NT2/D1 (cell line): ENCODE measurements at regions not wholly inside any gene's neighbourhood (a gene's known extent, or its start where the extent isn't known, plus 50 kb on each side); places are given as distances from the start of the nearest gene placed in this dataset.

Source experiments
- DNase-seq: peaks from one replicate; pipeline ENCODE4 v3.0.0-alpha.2; 2011; ENCODE audit warnings: low read depth, low spot score
- H3K27me3 ChIP-seq: 2 replicates; pipeline ENCODE4 v1.6.0; 2011; ENCODE audit warnings: mild to moderate bottlenecking; ENCODE audit not compliant: insufficient read length, insufficient read depth
- H3K36me3 ChIP-seq: 2 replicates; pipeline ENCODE4 v1.6.1; 2011; ENCODE audit warnings: mild to moderate bottlenecking, low read length, mixed read lengths; ENCODE audit not compliant: insufficient read depth, insufficient read length
- H3K4me1 ChIP-seq: 2 replicates; pipeline ENCODE4 v1.5.1; 2011; ENCODE audit not compliant: insufficient read depth, insufficient read length
- H3K4me3 ChIP-seq: 2 replicates; pipeline ENCODE4 v1.5.1; 2011; ENCODE audit warnings: low read depth; ENCODE audit not compliant: insufficient read length
- H3K9ac ChIP-seq: 2 replicates; pipeline ENCODE4 v1.6.0; 2011; ENCODE audit warnings: low read depth; ENCODE audit not compliant: insufficient read length
- H3K9me3 ChIP-seq: 2 replicates; pipeline ENCODE4 v1.5.1; 2011; ENCODE audit warnings: mild to moderate bottlenecking, low read length; ENCODE audit not compliant: insufficient read depth
- SUZ12 ChIP-seq: IDR thresholded peaks from 2 replicates; pipeline ENCODE4 v1.6.1; 2011; ENCODE audit not compliant: insufficient read length, insufficient read depth; ENCODE audit errors: extremely low read depth
- YY1 ChIP-seq: IDR thresholded peaks from 2 replicates; pipeline ENCODE4 v1.6.1; 2011; ENCODE audit not compliant: insufficient read length, insufficient read depth
- ZNF274 ChIP-seq: IDR thresholded peaks from 2 replicates; pipeline ENCODE4 v1.6.1; 2011; ENCODE audit warnings: mild to moderate bottlenecking, low read depth, low read length

GRCh38 chr10:4099202-4099601, 314.2 kb upstream of the KLF6 start:
- TF ChIP-seq SUZ12 (no peak), ZNF274 (no peak), YY1 (no peak)
- Histone ChIP-seq H3K4me3 (no peak overlapping the region), H3K9me3 (no peaks in the 10 kb centered on the region), H3K4me1 (no peaks in the 10 kb centered on the region), H3K27me3 (no peaks in the 10 kb centered on the region), H3K36me3 (no peaks in the 10 kb centered on the region), H3K9ac (no peak overlapping the region)
- DNase-seq, result no peak

DNA sequence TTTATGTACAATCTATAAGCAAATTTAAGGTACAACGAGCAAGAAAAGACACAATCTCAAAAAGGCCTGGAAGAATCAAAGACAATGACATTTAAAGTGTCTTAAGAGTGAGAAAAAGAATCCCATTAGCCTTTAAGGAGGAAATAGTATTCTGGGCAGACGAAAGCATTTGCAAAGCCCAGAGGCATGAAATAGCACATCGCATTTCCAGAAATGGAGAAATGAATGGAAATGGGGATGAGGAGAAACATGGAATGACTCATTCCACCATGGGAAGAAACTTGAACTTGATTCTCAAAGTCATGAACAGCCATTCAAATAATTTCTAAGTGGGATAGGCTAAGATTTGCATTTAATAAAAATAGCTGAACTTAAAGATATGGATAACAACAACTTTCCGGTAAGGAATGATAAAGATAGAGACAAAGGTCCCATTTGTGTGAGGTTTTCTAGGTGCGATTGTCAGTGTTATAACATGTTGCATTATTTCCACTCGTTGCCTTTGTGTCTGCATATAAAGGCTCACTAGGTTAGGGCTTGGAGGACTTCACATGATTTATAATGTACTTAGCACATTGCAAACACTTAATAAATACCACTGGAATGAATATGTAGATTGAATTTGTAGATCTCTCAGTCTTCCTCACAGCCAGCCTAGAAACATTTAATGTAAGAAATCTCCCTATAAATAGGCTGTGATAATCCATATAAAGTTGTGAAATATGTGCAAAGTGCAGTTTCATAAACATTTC, 310.3 kb upstream of the KLF6 start:
- TF ChIP-seq YY1 (no peak), SUZ12 (no peak), ZNF274 (no peak)

DNA sequence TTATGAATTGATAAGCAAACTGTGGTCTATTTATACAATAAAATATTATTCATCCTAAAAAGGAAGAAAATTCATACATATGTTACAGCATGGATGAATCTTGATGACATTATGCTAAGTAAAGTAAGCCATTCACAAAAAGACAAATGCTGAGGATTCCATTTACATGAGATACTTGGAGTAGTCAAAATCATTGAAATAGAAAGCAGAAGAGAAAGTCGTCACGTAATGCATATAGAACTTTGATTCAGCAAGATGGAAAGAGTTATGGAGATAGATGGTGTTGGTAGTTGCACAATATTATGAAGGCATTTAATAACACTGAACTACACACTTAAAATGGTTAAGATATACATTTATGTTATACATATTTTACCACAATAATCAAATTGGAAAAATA, 309.7 kb upstream of the KLF6 start:
- Histone ChIP-seq H3K9ac (no peak overlapping the region), H3K4me3 (no peak overlapping the region), H3K27me3 (no peaks in the 10 kb centered on the region), H3K9me3 (no peaks in the 10 kb centered on the region), H3K36me3 (no peaks in the 10 kb centered on the region), H3K4me1 (no peaks in the 10 kb centered on the region)
- no peak for DNase-seq
- no peak for TF ChIP-seq SUZ12
- TF ChIP-seq YY1, result no peak
- TF ChIP-seq ZNF274, result no peak

More for the DNA sequence above, 310.3 kb upstream of the KLF6 start:
- Histone ChIP-seq H3K36me3 (no peaks in the 10 kb centered on the region), H3K9ac (no peak overlapping the region), H3K4me3 (no peak overlapping the region), H3K4me1 (no peaks in the 10 kb centered on the region), H3K27me3 (no peaks in the 10 kb centered on the region), H3K9me3 (no peaks in the 10 kb centered on the region)
- DNase-seq, result no peak

DNA sequence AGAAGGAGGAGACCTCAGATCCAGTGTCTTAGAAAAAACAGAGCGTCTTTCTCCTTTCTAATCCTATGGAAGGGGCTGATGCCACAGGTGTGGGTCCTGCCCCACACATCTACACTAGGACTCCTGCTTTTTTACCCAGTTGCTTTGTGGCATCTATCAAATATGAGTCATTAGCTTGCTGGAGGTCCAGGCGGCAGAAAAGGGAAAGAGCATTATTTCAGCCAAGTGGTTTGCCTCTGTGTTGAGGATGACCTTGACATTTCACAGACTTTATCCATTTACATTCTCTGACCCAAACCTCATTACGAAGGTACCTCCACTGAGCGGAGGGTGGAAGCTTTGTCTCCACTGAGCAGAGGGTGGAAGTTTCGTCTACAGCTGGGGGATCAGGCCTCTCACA, 308.4 kb upstream of the KLF6 start:
- TF ChIP-seq YY1 (no peak), ZNF274 (no peak), SUZ12 (no peak)
- Histone ChIP-seq H3K27me3 (no peaks in the 10 kb centered on the region), H3K4me1 (no peaks in the 10 kb centered on the region), H3K36me3 (no peaks in the 10 kb centered on the region), H3K4me3 (no peak overlapping the region), H3K9me3 (no peaks in the 10 kb centered on the region), H3K9ac (no peak overlapping the region)
- no peak for DNase-seq

DNA sequence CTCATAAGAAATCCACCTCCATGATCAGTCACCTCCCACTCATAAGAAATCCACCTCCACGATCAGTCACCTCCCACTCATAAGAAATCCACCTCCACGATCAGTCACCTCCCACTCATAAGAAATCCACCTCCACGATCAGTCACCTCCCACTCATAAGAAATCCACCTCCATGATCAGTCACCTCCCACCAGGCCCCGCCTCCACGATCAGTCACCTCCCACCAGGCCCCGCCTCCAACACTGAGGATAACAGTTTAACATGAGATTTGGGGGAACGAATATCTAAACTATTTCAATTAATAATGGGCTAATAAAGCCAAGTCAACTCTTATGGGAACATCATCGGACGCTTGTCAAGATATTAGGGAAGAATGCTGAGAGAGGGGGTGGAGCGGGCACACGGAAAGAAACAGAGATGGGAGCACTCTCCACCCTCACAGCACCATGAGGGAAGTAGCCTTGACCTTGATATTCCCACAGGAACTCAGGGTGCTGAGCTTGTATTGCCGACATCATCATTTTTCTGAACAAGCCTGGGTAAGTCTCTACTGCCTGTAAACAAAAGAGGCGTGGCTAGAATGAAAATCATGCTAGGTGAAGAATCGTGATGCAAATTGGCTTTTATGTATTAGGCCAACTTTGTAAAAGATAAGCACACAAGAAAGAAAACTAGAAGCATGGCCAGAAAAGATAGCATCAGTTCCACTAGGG, 303.5 kb upstream of the KLF6 start:
- Histone ChIP-seq H3K4me3 (no peak overlapping the region), H3K36me3 (no peaks in the 10 kb centered on the region), H3K4me1 (no peaks in the 10 kb centered on the region), H3K27me3 (no peaks in the 10 kb centered on the region), H3K9me3 (no peaks in the 10 kb centered on the region), H3K9ac (no peak overlapping the region)
- TF ChIP-seq YY1 (no peak), SUZ12 (no peak), ZNF274 (no peak)
- no peak for DNase-seq

DNA sequence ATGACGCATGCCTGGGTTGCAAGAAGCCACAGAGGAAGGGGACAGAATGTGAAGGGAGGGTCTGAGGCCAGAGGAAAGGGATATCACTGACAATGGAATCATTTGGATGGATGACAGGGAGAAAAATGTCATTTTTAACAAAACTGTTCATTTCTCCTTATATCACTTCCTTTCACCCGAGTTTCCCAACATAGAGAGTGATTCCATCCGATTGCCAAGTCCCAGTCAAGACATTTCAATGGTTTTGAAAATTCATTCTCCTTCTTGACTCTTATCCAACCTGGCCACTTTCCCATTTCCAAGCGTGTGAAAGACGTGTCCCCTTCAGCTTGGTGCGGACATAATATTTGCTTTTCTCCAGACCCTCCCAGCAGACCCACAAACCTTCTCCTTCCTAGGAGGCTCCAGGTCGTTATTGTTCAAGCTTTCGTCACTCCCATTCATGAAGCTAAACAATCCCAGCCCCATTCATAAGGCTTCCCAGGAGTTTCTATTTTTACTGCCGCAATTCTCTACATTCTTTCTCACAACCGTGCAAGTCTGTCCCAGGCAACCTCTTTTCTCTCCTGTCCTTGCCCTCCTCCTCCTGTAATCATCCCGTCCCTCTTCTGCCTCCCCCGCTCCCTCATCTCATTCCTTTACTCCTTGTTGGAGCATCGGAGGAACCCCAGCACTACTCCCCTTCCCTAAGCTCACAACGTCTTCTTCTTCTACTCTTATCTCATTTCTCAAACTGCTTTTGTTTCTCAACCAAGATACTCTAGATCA, 301.3 kb upstream of the KLF6 start:
- H3K9me3 ChIP-seq, result no peaks in the 10 kb centered on the region
- H3K4me1 ChIP-seq, result no peaks in the 10 kb centered on the region
- H3K9ac ChIP-seq, result no peak overlapping the region
- H3K27me3 ChIP-seq, result no peaks in the 10 kb centered on the region
- no peak overlapping the region for H3K4me3 ChIP-seq
- no peak for TF ChIP-seq ZNF274
- no peak for TF ChIP-seq YY1
- no peak for TF ChIP-seq SUZ12
- H3K36me3 ChIP-seq, result no peaks in the 10 kb centered on the region
- DNase-seq, result no peak
